GM19324 (cell line): ENCODE measurements at regions not wholly inside any gene's neighbourhood (a gene's known extent, or its start where the extent isn't known, plus 50 kb on each side); places are given as distances from the start of the nearest gene placed in this dataset.

Source experiments
- ATAC-seq: cut with Tn5 transposase; IDR thresholded peaks from one replicate; pipeline ENCODE4 v1.9.1; 2021; ENCODE audit warnings: mild to moderate bottlenecking, moderate library complexity; ENCODE audit not compliant: unreplicated experiment, low FRiP score

- no peak for ATAC-seq
Observed at GRCh38 chr21:17903929-17904639, 84.9 kb upstream of the C21orf91 start.

DNA sequence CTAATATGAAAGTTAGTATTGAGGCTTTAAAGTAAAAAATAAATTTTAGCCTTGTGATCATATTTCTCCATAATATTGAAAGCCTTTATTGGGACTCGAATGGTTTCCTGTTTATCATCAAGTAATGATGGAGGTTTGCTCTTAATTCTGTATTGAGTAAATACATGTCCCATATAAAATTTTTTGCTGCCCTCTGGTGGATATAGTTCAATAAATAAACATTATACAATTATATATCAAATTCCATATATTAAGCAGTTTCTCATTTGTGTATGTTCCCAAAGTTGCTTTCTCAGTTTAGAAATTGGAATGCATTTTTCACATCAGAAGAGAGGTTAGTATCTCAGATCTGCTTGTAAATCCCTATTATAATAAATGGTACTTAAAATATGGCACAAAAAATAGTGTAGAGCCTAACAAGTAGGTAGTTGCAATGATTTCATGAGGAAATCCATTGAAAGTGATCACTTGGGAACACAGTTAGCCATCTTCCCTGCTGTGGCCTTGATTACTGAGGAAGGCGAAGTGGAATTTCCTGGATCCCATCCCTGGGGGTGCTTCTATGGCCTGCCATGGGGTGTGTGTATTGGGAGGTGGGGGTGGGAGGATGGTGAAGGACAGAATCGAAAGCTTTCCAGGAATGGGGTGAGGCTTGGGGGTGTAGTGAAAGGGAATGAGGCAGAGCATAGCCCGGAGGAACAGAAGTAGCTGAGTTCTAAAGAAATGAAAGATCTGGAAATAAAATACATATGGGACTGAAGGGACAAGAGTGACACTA is 84.1 kb upstream of the C21orf91 start:
- no peak for ATAC-seq

DNA sequence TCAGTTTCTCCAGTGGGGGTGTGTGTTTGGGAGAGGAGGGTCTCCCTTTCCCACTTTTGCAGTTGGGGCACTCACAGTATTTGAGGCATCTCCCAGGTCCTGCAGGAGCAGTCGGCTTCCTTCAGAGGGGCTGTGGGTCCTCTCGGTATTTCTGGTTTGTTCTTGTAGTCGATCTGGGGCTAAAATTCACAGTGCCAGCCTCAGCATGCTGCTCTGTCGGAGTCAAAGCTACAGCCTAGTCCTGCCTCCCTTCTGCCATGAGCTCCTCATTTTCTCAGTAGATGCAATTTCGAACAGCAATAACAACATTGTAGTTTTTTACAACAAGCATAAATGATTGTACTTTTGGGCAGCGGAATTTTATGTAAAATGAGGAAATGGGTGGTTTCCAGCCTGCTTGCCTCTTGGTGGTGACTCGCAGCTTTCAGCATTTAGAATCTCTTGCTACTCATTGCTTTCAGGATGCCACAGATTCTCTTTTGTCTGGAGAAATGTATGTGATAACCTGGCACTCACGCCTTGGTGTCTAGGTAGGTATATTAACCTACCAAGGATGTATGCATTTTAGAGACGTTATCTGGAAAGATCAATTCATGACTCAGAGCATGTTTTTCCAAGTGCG is 82.4 kb upstream of the C21orf91 start:
- ATAC-seq: no peak

DNA sequence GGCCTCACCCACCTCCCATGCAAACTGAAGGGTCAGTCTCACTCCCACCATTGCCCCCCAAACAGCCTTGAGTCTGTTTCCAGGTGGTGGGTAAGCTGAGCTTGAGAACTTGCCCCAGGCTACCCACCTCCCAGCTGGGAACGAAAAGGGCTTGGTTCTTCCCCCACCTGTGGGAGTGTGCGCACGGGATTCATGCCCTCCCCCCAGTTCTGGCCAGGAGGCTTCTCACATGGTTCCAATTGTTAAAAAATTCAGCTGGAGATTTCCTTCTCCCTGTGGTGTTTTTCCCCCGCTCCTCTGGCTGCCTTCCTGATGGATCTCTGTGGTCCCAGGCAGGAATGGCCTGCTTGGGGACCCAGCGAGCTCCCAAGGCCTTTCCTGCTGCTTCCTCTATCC is 81.8 kb upstream of the C21orf91 start:
- no peak for ATAC-seq

GRCh38 chr21:17900281-17900989 is 81.3 kb upstream of the C21orf91 start:
- ATAC-seq: no peak

DNA sequence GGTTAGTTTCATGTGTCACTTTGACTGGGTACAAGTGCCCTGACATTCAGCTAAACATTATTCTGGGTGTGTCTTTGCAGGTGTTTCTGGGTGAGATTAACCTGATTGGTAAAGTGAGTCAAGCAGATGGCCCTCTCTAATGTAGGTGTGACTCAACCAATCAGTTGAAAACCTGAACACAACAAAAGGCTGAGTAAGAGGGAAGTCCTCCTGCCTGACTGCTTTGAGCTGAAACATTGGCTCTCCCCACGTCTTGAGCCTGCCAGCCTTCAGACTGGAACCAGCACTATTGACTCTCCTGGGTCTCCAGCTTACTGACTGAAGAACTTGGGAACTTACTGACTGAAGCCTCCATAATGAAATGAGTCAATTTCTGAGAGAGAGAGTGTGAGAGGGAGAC is 70.0 kb upstream of the C21orf91 start:
- no peak for ATAC-seq

- no peak for ATAC-seq
Observed at GRCh38 chr21:17869115-17869514, 50.0 kb upstream of the C21orf91 start.
